A673 (cell line): ENCODE measurements at regions not wholly inside any gene's neighbourhood (a gene's known extent, or its start where the extent isn't known, plus 50 kb on each side); places are given as distances from the start of the nearest gene placed in this dataset.

Experiments used
- EZH2 ChIP-seq: fragments of 200-600 bp; sonication (generic); IDR thresholded peaks from 2 replicates; pipeline ENCODE4 v1.6.1; 2017; ENCODE audit warnings: borderline replicate concordance, low read depth, mild to moderate bottlenecking, mixed read lengths, antibody characterized with exemption, low read length; ENCODE audit not compliant: poor library complexity, severe bottlenecking
- TF ChIP-seq, protein P1 (sequence below): fragments of 300-800, 200-600 bp; sonication (generic); conservative IDR thresholded peaks from 2 replicates; pipeline ENCODE4 v1.5.1; 2017; ENCODE audit warnings: low read depth, mild to moderate bottlenecking, antibody characterized with exemption, low read length, moderate library complexity, mixed read lengths

DNA sequence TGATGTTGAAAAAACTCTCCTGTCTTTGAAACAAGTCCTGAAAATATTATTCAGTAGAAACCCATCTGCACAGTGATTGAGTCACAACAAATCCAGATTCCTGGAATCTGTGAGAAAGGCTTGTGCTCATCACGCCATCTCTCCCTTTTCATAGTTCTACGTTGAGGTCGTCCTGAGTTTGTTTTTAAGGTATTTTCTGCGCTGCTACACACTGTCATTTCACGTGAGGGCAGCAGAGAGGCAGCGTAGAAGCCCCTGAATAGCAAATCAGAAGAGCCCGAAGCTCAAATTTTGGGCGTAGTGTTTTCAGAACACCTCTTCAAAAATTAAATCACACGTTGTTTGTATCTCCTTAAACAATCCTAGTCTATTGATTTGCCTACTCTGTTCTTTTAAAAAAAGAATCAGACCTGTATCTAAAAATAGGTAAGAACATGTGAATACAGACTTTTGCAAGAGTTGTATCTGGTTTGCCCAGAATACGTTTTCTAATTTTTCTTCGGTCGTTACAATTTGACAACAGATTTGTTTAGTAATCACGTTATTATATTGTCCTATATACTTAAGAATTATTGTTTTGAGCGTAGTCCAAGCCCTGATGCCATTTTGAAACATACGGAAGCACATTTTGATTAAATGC, 61.6 kb upstream of the SLC38A11 start:
- TF ChIP-seq EZH2, result no peak
- TF ChIP-seq, protein P1, sequence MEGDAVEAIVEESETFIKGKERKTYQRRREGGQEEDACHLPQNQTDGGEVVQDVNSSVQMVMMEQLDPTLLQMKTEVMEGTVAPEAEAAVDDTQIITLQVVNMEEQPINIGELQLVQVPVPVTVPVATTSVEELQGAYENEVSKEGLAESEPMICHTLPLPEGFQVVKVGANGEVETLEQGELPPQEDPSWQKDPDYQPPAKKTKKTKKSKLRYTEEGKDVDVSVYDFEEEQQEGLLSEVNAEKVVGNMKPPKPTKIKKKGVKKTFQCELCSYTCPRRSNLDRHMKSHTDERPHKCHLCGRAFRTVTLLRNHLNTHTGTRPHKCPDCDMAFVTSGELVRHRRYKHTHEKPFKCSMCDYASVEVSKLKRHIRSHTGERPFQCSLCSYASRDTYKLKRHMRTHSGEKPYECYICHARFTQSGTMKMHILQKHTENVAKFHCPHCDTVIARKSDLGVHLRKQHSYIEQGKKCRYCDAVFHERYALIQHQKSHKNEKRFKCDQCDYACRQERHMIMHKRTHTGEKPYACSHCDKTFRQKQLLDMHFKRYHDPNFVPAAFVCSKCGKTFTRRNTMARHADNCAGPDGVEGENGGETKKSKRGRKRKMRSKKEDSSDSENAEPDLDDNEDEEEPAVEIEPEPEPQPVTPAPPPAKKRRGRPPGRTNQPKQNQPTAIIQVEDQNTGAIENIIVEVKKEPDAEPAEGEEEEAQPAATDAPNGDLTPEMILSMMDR, result peak; percentile 85
